GM23248 (cell line): ENCODE measurements at regions not wholly inside any gene's neighbourhood (a gene's known extent, or its start where the extent isn't known, plus 50 kb on each side); places are given as distances from the start of the nearest gene placed in this dataset.

Source experiments
- EZH2 ChIP-seq: fragments of 200-600 bp; sonication (generic); IDR thresholded peaks from 2 replicates; pipeline ENCODE4 v1.6.1; 2018; ENCODE audit warnings: antibody characterized with exemption, mild to moderate bottlenecking; ENCODE audit not compliant: insufficient read depth, poor library complexity, severe bottlenecking
- EZH2phosphoT487 ChIP-seq: fragments of 200-600 bp; sonication (generic); IDR thresholded peaks from 2 replicates; pipeline ENCODE4 v1.6.1; 2018; ENCODE audit warnings: antibody characterized with exemption, moderate library complexity, mild to moderate bottlenecking, low read depth; ENCODE audit not compliant: insufficient read depth

DNA sequence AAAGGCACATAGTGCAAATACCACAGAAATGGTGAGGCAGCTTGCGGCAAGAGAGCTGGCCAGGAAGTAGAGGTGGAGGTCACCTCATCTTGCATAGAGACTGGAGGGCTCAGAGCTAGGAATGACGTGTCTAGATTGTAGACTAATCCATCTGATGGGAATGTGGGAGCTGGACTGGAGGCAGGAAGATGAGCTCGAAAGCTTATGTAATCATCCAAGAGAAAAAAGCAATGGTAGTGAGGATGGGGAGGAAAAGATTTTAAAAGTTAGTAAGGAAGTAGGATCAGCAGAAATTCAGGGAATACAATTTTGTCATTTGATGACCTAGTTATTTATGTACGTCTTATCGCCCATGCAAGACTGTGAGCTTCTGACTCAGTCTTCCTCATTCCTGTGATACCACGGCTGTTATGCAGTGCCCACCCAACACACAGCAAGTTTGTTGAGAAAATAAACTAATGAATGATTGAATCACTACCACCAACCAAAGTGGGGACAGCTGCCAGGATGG lies 123.9 kb downstream of the RRAGC start:
- TF ChIP-seq EZH2 (no peak), EZH2phosphoT487 (no peak)
